LNCaP clone FGC (cell line): ENCODE measurements at regions not wholly inside any gene's neighbourhood (a gene's known extent, or its start where the extent isn't known, plus 50 kb on each side); places are given as distances from the start of the nearest gene placed in this dataset.

ENCODE experiments used
- DNase-seq: peaks from one replicate; pipeline ENCODE4 v3.0.0-alpha.2; 2011; ENCODE audit warnings: low read depth
- H3K4me3 ChIP-seq: 2 replicates; pipeline ENCODE4 v1.5.1; 2011; ENCODE audit warnings: mild to moderate bottlenecking, low read depth, low read length, control low read depth
- TF ChIP-seq, protein P1 (sequence below): IDR thresholded peaks from 2 replicates; pipeline ENCODE4 v1.5.1; 2012; ENCODE audit warnings: mild to moderate bottlenecking; ENCODE audit not compliant: control insufficient read depth, insufficient read depth; ENCODE audit errors: extremely low read depth

DNA sequence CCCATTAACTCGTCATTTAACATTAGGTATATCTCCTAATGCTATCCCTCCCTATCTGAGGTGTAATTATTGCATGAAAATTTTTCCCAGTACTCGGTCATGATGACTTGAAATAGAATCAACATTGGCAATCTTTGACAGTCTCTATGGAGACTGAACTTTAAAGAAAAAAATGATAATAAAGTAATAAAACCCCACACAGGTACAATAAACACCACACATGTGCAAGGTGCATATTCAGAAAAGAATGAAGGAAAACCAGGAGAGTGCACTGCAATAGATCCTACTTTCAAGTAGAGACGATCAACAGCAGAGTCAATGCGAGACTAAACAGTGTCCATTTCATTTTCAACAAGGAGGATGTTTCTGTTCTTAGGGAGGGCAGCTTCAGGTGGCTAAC is 1253.8 kb upstream of the TMEM132C start:
- TF ChIP-seq, protein P1, sequence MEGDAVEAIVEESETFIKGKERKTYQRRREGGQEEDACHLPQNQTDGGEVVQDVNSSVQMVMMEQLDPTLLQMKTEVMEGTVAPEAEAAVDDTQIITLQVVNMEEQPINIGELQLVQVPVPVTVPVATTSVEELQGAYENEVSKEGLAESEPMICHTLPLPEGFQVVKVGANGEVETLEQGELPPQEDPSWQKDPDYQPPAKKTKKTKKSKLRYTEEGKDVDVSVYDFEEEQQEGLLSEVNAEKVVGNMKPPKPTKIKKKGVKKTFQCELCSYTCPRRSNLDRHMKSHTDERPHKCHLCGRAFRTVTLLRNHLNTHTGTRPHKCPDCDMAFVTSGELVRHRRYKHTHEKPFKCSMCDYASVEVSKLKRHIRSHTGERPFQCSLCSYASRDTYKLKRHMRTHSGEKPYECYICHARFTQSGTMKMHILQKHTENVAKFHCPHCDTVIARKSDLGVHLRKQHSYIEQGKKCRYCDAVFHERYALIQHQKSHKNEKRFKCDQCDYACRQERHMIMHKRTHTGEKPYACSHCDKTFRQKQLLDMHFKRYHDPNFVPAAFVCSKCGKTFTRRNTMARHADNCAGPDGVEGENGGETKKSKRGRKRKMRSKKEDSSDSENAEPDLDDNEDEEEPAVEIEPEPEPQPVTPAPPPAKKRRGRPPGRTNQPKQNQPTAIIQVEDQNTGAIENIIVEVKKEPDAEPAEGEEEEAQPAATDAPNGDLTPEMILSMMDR, result no peak
- no peak for DNase-seq
- no peak overlapping the region for H3K4me3 ChIP-seq

DNA sequence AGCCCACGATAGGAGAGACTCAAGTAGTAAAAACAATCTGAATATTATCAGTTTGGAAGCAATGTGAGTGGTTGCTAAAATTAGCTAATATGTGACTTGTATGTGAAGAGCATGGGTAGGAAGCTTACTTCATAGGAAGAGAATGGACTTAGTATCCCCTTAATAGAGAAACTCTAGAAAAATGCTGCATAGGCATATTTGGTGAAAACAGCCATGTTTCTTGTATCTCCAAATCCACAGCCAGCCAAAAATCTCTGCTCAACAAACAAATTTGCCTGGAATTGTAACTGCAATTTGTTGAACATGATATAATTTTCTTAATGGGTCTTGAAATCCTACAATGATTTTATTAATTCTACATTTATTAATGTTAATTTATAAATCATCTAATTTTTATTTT is 1252.9 kb upstream of the TMEM132C start:
- TF ChIP-seq, protein P1, result no peak
- no peak overlapping the region for H3K4me3 ChIP-seq
- no peak for DNase-seq

DNA sequence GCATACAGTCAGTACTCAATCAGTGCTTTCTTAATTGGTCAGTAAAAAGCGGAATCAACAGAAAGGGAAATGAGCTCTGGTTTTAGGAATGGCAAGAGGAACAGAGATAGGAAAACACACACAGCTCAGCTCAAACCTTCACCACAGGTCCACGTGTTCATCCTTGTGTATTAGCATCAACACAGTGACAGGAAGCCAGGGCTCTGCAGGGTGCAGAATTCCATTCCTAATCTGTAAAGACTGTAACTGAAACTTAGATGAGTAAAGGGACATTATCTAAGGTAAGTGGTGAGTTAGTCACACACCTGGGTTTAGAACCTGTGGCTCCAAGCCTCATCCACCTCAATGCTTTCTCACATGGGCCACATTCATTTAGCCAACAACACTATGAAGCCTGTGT is 1242.2 kb upstream of the TMEM132C start:
- TF ChIP-seq, protein P1, result no peak
- H3K4me3 ChIP-seq, result no peak overlapping the region
- DNase-seq, result no peak

DNA sequence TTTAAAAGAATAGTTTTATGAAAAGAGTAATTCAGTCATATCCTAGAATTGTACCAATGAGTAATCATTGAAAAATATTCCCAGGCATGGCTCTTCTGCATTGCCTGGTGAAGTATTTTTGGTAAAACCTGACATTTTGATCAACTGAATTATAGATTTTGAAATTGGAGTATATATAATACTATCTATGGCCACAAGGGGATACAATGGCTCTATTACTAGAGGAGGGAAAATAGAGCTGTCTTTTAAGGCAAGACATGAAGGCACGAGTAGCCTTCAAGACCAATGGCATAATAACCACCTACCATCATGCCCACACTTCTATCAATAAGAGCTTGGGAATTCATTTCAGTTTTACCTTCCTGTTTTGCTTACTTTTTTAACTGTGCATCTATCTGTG is 1241.4 kb upstream of the TMEM132C start:
- DNase-seq, result no peak
- no peak overlapping the region for H3K4me3 ChIP-seq
- TF ChIP-seq, protein P1, result peak; percentile 30; the same call in 1 of the 2 replicates

DNA sequence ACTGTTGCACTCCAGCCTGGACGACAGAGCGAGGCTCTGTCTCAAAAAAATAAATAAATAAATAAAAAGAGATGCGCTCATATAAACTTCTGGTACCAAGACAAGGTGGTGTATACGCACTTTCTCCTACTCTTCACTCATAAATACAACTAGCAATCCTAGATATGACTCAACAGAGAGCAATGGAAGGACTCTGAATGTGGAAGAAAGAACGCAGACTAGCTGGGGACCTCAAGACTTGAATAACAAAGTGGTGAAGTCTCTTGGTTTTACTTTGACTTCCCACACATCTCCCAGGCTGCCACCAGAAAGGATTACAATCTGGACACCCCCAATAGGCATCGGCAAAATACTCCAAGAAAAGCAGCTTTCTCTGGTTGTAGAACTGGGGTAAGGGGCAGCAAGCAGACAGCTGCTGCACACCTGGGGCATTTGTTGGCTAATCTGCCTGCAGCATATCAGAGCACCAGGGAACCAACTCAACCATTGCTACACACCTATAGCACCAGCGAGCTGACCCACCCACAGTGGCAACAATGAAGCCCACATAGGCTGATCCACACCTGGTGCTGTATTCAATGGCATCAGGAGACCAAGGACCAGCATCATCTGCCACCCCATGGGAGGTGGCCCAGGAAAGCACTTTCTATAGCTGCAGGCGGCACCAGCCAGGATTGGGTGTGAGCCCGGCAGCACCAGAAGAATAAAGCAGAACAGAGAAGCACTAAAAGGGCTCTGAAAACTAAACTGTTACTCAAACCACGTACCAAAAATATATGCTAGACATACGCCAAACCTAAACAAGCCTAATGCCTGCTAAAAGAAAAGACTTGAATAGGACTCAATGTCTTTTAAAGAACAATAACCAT is 1231.7 kb upstream of the TMEM132C start:
- H3K4me3 ChIP-seq, result no peak overlapping the region
- DNase-seq, result no peak
- TF ChIP-seq, protein P1, result no peak

DNA sequence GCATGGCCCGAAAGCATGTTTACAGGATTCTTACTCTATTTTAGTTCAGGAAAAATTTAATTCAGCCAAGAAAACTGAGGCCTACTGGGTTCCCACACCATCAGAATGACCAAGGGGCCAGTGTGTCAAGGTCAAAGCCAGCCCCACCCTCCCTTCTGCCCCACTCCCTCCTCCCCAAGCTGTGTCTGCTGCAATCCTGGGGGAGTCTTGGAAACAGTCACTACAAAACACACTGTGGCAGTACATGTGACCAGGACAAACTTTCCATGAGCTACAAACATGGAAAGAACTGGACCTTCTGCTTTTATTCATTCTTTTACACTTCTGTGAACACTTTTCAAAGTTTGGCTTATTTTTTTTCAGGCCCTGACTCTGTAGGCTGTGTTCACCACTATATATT is 1228.8 kb upstream of the TMEM132C start:
- TF ChIP-seq, protein P1, result no peak
- H3K4me3 ChIP-seq, result no peak overlapping the region
- DNase-seq, result no peak

DNA sequence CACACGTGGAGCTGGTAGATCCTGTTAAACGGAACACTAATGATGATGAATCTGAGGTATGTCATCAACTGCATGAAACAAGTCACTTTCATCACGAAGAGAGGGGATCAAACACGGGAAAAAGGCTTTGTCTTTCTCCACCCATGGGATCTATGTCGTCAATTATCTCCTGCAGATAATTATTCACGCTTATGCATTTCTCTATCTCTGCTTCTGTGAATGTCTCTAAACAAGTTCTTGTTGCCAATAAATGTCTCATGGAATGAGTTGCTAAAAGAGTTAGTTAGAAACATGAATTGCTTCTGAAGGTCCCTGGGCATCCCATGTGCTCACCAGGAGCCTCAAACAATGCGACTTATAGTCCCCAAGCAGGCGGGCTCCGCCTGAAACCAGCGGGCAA is 1228.2 kb upstream of the TMEM132C start:
- no peak for DNase-seq

More for the DNA sequence above, 1228.2 kb upstream of the TMEM132C start:
- TF ChIP-seq, protein P1, result no peak
- H3K4me3 ChIP-seq, result no peak overlapping the region
